Neuronal stem cell (in vitro differentiated cells): ENCODE measurements at regions not wholly inside any gene's neighbourhood (a gene's known extent, or its start where the extent isn't known, plus 50 kb on each side); places are given as distances from the start of the nearest gene placed in this dataset.

Source experiments
- DNase-seq: peaks from one replicate; pipeline ENCODE4 v3.0.0-alpha.2; 2013; ENCODE audit warnings: low spot score
- H2AFZ ChIP-seq: one replicate; pipeline ENCODE4 v1.6.1; 2013; ENCODE audit warnings: mild to moderate bottlenecking, low read length, inconsistent platforms
- H2AK5ac ChIP-seq: 2 replicates; pipeline ENCODE4 v1.6.1; 2013; ENCODE audit warnings: low read depth, mild to moderate bottlenecking, inconsistent platforms, low read length, moderate library complexity, mixed read lengths
- H2BK120ac ChIP-seq: 2 replicates; pipeline ENCODE4 v1.6.1; 2013; ENCODE audit warnings: low read depth, mild to moderate bottlenecking, inconsistent platforms, low read length, moderate library complexity, mixed read lengths
- H2BK12ac ChIP-seq: one replicate; pipeline ENCODE4 v1.6.1; 2013; ENCODE audit warnings: low read length, inconsistent platforms
- H2BK15ac ChIP-seq: 2 replicates; pipeline ENCODE4 v1.6.1; 2013; ENCODE audit warnings: mild to moderate bottlenecking, low read length, inconsistent platforms, mixed read lengths
- H2BK5ac ChIP-seq: one replicate; pipeline ENCODE4 v1.6.1; 2013; ENCODE audit warnings: inconsistent platforms, mild to moderate bottlenecking, low read length, moderate library complexity
- H3K14ac ChIP-seq: one replicate; pipeline ENCODE4 v1.6.1; 2013; ENCODE audit warnings: low read length, inconsistent platforms
- H3K18ac ChIP-seq: 2 replicates; pipeline ENCODE4 v1.6.1; 2013; ENCODE audit warnings: low read length, inconsistent platforms
- H3K23ac ChIP-seq: 2 replicates; pipeline ENCODE4 v1.6.1; 2013; ENCODE audit warnings: low read depth, mild to moderate bottlenecking, mixed read lengths, low read length, inconsistent platforms; ENCODE audit not compliant: poor library complexity
- H3K27ac ChIP-seq: replicated peaks from 3 replicates; pipeline ENCODE4 v1.5.1; 2013; ENCODE audit warnings: low read length, inconsistent platforms
- H3K27me3 ChIP-seq, 3 experiments: 2 replicates each; pipeline ENCODE4 v1.6.1; 2013; ENCODE audit warnings: low read length in 3 of 3, mild to moderate bottlenecking in 2 of 3, inconsistent platforms in 1 of 3, low read depth in 1 of 3, mixed read lengths in 1 of 3, moderate library complexity in 1 of 3; ENCODE audit not compliant: control insufficient read depth in 3 of 3, insufficient read depth in 3 of 3
- H3K36me3 ChIP-seq, 2 donors: replicated peaks in 1 of 2; 2 replicates each; pipeline ENCODE4 v1.6.1; 2013; ENCODE audit warnings: low read length in 2 of 2; ENCODE audit not compliant: control insufficient read depth in 2 of 2, insufficient read depth in 2 of 2
- H3K4ac ChIP-seq: 2 replicates; pipeline ENCODE4 v1.6.1; 2013; ENCODE audit warnings: inconsistent platforms, mild to moderate bottlenecking, low read length, moderate library complexity
- H3K4me1 ChIP-seq, 2 donors: 1 replicate in 1 of 2; 2 replicates in 1 of 2; pipeline ENCODE4 v1.6.1; 2013; ENCODE audit warnings: low read length in 2 of 2, low read depth in 1 of 2; ENCODE audit not compliant: control insufficient read depth in 2 of 2, insufficient read depth in 1 of 2
- H3K4me2 ChIP-seq: one replicate; pipeline ENCODE4 v1.6.1; 2013; ENCODE audit warnings: mild to moderate bottlenecking, low read length, inconsistent platforms; ENCODE audit not compliant: insufficient read depth, poor library complexity, severe bottlenecking
- H3K4me3 ChIP-seq, 2 donors: 2 replicates each; pipeline ENCODE4 v1.5.1; 2013; ENCODE audit warnings: low read length in 2 of 2, mild to moderate bottlenecking in 2 of 2, inconsistent platforms in 1 of 2, moderate library complexity in 1 of 2
- H3K79me1 ChIP-seq: one replicate; pipeline ENCODE4 v1.6.1; 2013; ENCODE audit warnings: low read depth, mild to moderate bottlenecking, inconsistent platforms, low read length, moderate library complexity
- H3K9ac ChIP-seq: one replicate; pipeline ENCODE4 v1.6.1; 2013; ENCODE audit warnings: mild to moderate bottlenecking, low read depth, low read length, inconsistent platforms; ENCODE audit not compliant: poor library complexity
- H3K9me3 ChIP-seq, 2 donors: replicated peaks in 1 of 2; 2 replicates each; pipeline versions ENCODE3 to v1.6.1; 2013; ENCODE audit warnings: low read length in 2 of 2, mild to moderate bottlenecking in 2 of 2, inconsistent platforms in 1 of 2, low read depth in 1 of 2, mixed read lengths in 1 of 2, moderate library complexity in 1 of 2; ENCODE audit not compliant: control insufficient read depth in 2 of 2, insufficient read depth in 1 of 2
- H4K8ac ChIP-seq: one replicate; pipeline ENCODE4 v1.6.1; 2013; ENCODE audit warnings: low read depth, mild to moderate bottlenecking, inconsistent platforms, low read length, moderate library complexity
- H4K91ac ChIP-seq: one replicate; pipeline ENCODE4 v1.6.1; 2013; ENCODE audit warnings: low read length, low read depth, mild to moderate bottlenecking, inconsistent platforms; ENCODE audit not compliant: poor library complexity
- WGBS, 2 donors: extraction: QIAGEN DNeasy Blood & Tissue Kit; methylation state at CpG; one replicate each; pipeline ENCODE4 v1.1.7; 2013; ENCODE audit warnings: missing lambda C conversion rate in 2 of 2, mixed read lengths in 1 of 2; ENCODE audit not compliant: insufficient read length in 2 of 2, insufficient replicate concordance in 1 of 2; ENCODE audit errors: extremely low coverage in 2 of 2; 5-methylcytosine and 5-hydroxymethylcytosine counted together

DNA sequence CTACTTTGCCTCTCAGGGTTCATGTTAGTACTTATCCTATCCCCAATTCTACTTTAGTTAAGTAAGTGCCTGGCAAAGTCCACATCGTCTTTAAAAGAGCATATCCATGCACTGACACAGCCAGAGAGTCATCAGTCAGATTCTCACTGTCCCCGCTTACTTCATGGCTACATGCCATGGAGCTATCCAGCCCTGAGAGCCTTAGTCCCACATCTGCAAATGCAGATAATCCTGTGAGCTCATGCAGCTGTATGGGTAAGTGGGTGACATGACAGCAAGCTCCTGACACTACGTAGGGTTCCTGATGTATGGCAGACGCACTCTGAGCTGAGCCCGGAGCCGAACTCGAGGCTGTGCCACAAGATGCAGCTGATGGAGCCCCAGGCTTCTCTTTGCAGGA lies 661.5 kb downstream of the LIG4 start:
- Histone ChIP-seq H3K14ac (no peak overlapping the region), H3K27me3 (no peaks in the 10 kb centered on the region), H4K8ac (no peak overlapping the region), H3K4ac (no peak overlapping the region), H4K91ac (no peak overlapping the region), H2BK15ac (no peak overlapping the region), H3K18ac (no peak overlapping the region), H3K36me3 (no peaks in the 10 kb centered on the region), H3K9me3 (no peaks in the 10 kb centered on the region), H3K23ac (no peak overlapping the region), H2AK5ac (no peak overlapping the region), H3K27ac (no peak overlapping the region), H3K4me3 (no peak overlapping the region), H2AFZ (peak overlapping the region; percentile 59), H2BK120ac (no peak overlapping the region), H3K4me1 (no peaks in the 10 kb centered on the region), H3K9ac (no peak overlapping the region), H3K79me1 (no peaks in the 10 kb centered on the region), H2BK12ac (no peak overlapping the region), H3K4me2 (no peak overlapping the region), H2BK5ac (no peak overlapping the region)
- DNase-seq, result no peak
- WGBS, 2 donors, result no CpG with 5 or more reads among the region's 7 CpGs

DNA sequence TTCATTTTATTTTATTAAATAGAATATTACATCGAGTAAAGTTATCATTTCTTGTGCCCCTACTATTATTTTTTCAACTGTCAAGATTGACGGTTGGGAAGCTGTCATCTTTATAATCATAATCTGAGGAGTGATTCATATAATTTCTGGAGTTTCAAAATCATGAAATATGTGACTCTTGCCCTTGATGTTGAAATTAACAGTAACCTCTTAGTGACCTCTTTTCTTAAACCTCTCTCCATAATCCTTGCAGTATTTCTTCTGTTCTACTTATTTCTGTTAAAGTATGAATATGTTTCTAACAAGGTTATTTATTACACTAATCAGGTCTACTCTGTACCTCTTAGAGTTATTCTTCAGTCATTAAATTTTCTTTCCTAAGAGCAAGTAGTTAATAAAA lies 663.8 kb downstream of the LIG4 start:
- H2BK120ac ChIP-seq, result no peak overlapping the region
- H3K27ac ChIP-seq, result no peak overlapping the region
- H2AK5ac ChIP-seq, result no peak overlapping the region
- DNase-seq, result no peak
- H3K4me2 ChIP-seq, result no peak overlapping the region
- no peaks in the 10 kb centered on the region for H3K9me3 ChIP-seq
- no peak overlapping the region for H2AFZ ChIP-seq
- no peak overlapping the region for H3K4me3 ChIP-seq
- H3K18ac ChIP-seq, result no peak overlapping the region
- H4K8ac ChIP-seq, result no peak overlapping the region
- no peaks in the 10 kb centered on the region for H3K4me1 ChIP-seq
- no peaks in the 10 kb centered on the region for H3K27me3 ChIP-seq
- H3K9ac ChIP-seq, result no peak overlapping the region
- no peak overlapping the region for H2BK12ac ChIP-seq
- H3K14ac ChIP-seq, result no peak overlapping the region
- no peak overlapping the region for H2BK5ac ChIP-seq
- H3K23ac ChIP-seq, result no peak overlapping the region
- no peaks in the 10 kb centered on the region for H3K79me1 ChIP-seq
- no peak overlapping the region for H3K4ac ChIP-seq
- no peak overlapping the region for H4K91ac ChIP-seq
- no CpG with 5 or more reads among the region's 2 CpGs for WGBS, 2 donors
- H2BK15ac ChIP-seq, result no peak overlapping the region
- H3K36me3 ChIP-seq, result no peaks in the 10 kb centered on the region

DNA sequence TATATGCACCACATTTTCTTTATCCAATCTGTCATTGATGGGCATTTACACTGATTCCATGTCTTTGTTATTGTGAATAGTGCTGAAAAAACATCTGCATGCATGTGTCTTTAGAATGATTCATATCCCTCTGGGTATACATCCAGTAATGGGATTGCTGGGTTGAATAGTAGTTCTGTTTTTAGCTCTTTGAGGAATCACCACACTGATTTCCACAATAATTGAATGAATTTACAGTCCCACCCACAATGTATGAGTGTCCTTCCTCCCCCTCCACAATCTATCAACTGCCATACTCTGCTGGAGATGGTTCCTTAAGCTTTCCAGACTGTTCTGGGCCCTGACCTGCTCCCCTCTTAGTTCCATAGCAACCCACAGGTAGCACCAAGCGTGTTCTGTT lies 667.0 kb downstream of the LIG4 start:
- Histone ChIP-seq H2BK12ac (no peak overlapping the region), H4K8ac (no peak overlapping the region), H3K9ac (no peak overlapping the region), H4K91ac (no peak overlapping the region), H3K4me3 (no peak overlapping the region), H2AFZ (no peak overlapping the region), H3K14ac (no peak overlapping the region), H3K23ac (no peak overlapping the region), H2AK5ac (no peak overlapping the region), H2BK15ac (no peak overlapping the region), H3K18ac (no peak overlapping the region), H3K36me3 (no peaks in the 10 kb centered on the region), H3K4me2 (no peak overlapping the region), H3K4me1 (no peaks in the 10 kb centered on the region), H3K4ac (no peak overlapping the region), H2BK5ac (no peak overlapping the region), H3K9me3 (no peaks in the 10 kb centered on the region), H3K27ac (no peak overlapping the region), H2BK120ac (no peak overlapping the region), H3K27me3 (no peaks in the 10 kb centered on the region), H3K79me1 (no peaks in the 10 kb centered on the region)
- DNase-seq, result no peak
- no CpG with 5 or more reads among the region's 1 CpG for WGBS, 2 donors

DNA sequence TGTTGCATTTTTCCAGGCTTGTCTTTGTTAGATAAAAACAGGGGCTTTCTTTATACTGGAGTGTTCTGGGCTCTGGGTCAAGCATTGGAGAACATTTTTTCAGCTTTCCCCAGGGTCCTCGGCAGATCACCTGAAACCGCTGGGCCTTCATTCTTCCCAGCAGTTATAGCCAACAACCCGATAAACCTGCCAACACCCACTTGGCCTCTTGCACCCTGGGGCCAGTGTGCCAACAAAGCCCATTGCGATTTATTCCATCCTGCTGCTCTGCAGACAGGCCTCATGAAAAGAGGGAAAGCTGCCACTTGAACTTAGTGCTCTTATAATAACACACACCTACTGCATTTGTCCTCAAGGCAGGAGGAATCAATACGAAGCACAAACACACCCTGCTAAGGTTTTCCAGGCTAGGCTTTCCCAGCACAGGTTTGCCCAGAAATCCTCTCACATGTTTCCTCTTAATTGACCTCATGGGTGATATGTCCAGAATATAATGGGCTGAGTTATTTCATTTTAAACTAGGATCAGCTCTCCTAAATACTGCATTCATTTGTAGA lies 669.3 kb downstream of the LIG4 start:
- no peak overlapping the region for H3K4ac ChIP-seq
- no peak overlapping the region for H2BK5ac ChIP-seq
- no peaks in the 10 kb centered on the region for H3K36me3 ChIP-seq
- H3K4me3 ChIP-seq, result no peak overlapping the region
- H3K79me1 ChIP-seq, result no peaks in the 10 kb centered on the region
- H3K18ac ChIP-seq, result no peak overlapping the region
- no peak overlapping the region for H3K23ac ChIP-seq
- no peak overlapping the region for H3K4me2 ChIP-seq
- no peak overlapping the region for H3K27ac ChIP-seq
- no peak overlapping the region for H2BK120ac ChIP-seq
- no peak overlapping the region for H2AK5ac ChIP-seq
- no peaks in the 10 kb centered on the region for H3K9me3 ChIP-seq
- no peak overlapping the region for H2BK12ac ChIP-seq
- no peak overlapping the region for H2AFZ ChIP-seq
- no peak overlapping the region for H4K91ac ChIP-seq
- H3K9ac ChIP-seq, result no peak overlapping the region
- H3K14ac ChIP-seq, result no peak overlapping the region
- no CpG with 5 or more reads among the region's 5 CpGs for WGBS, 2 donors
- H3K27me3 ChIP-seq, result no peaks in the 10 kb centered on the region
- DNase-seq, result no peak
- H3K4me1 ChIP-seq, result no peaks in the 10 kb centered on the region
- H4K8ac ChIP-seq, result no peak overlapping the region
- H2BK15ac ChIP-seq, result no peak overlapping the region
